HepG2 (cell line): ENCODE measurements at regions not wholly inside any gene's neighbourhood (a gene's known extent, or its start where the extent isn't known, plus 50 kb on each side); places are given as distances from the start of the nearest gene placed in this dataset.

Source experiments
- ATAC-seq: fragments of 200-7000 bp; cut with Tn5 transposase; 3 replicates; pipeline ENCODE4 v1.9.1; 2020; ENCODE audit warnings: mild to moderate bottlenecking, moderate library complexity
- BruUV-seq: library from RNA; stranded (reverse); fragments of 400-500 nt; replicated peaks from 2 replicates; lab custom pipeline; 2021; lab: Mats Ljungman, UMichigan
- CTCF ChIA-PET: fragments of 300-600 bp; formaldehyde crosslinking; extraction: SDS; loops from one replicate; lab custom pipeline; 2021; ENCODE audit warnings: low total read pairs, inconsistent platforms, low intra/inter-chr PET ratio; lab: Yijun Ruan, JAX
- POLR2A ChIA-PET: fragments of 350-600 bp; sonication (Branson Sonifier 250); formaldehyde crosslinking; loops from one replicate; lab custom pipeline; 2020; ENCODE audit warnings: antibody characterized with exemption, inconsistent platforms; lab: Yijun Ruan, JAX
- DNase-seq: peaks from one replicate; pipeline ENCODE4 v3.0.0-alpha.2; 2015; ENCODE audit warnings: low spot score
- FAIRE-seq: peaks from 3 replicates; lab custom pipeline; 2011; peaks lifted over from hg19 to GRCh38; lab: Jason Lieb, UNC
- H2AFZ ChIP-seq: one replicate; pipeline ENCODE4 v1.6.1; 2011; ENCODE audit warnings: low read length, inconsistent platforms
- H3K27ac ChIP-seq: fragments of 300-600 bp; 3 replicates; pipeline ENCODE4 v1.8.0; 2011; ENCODE audit warnings: mixed run types, mild to moderate bottlenecking, mixed read lengths, low read length, inconsistent platforms; ENCODE audit not compliant: insufficient read depth; ENCODE audit errors: extremely low read length
- H3K27me3 ChIP-seq, 2 experiments: fragments of 200-600 bp in 1 of 2; 2 replicates in 1 of 2; 3 replicates in 1 of 2; pipeline versions ENCODE4 v1.6.0 to v1.8.0; 2011; ENCODE audit warnings: low read length in 2 of 2, mild to moderate bottlenecking in 2 of 2, moderate library complexity in 2 of 2, inconsistent platforms in 1 of 2; ENCODE audit not compliant: insufficient read depth in 2 of 2, control insufficient read depth in 1 of 2
- H3K36me3 ChIP-seq, 2 experiments: fragments of 200-600 bp in 1 of 2; replicated peaks in 1 of 2; 2 replicates in 1 of 2; 3 replicates in 1 of 2; pipeline versions ENCODE4 v1.5.1 to v1.8.0; 2011; ENCODE audit warnings: low read length in 2 of 2, inconsistent platforms in 1 of 2; ENCODE audit not compliant: insufficient read depth in 2 of 2, control insufficient read depth in 1 of 2
- H3K4me1 ChIP-seq: 2 replicates; pipeline ENCODE4 v1.5.1; 2012; ENCODE audit warnings: low read length, inconsistent platforms; ENCODE audit not compliant: insufficient read depth
- H3K4me2 ChIP-seq: 2 replicates; pipeline ENCODE4 v1.6.0; 2011; ENCODE audit warnings: low read depth, low read length, inconsistent platforms
- H3K4me3 ChIP-seq, 3 experiments: fragments of 200-600 bp in 1 of 3; sonication (generic), shearing (Covaris generic) in 1 of 3; replicated peaks in 1 of 3; 2 replicates each; pipeline ENCODE4 v1.5.1; 2011 to 2016; ENCODE audit warnings: low read length in 3 of 3, inconsistent platforms in 2 of 3, low read depth in 2 of 3, mild to moderate bottlenecking in 2 of 3, control low read depth in 1 of 3, mixed read lengths in 1 of 3; ENCODE audit not compliant: insufficient read depth in 1 of 3
- H3K79me2 ChIP-seq: one replicate; pipeline ENCODE4 v1.6.1; 2011; ENCODE audit warnings: low read length, inconsistent platforms; ENCODE audit not compliant: insufficient read depth
- H3K9ac ChIP-seq: 2 replicates; pipeline ENCODE4 v1.6.0; 2011; ENCODE audit warnings: mild to moderate bottlenecking, low read depth, low read length, inconsistent platforms; ENCODE audit not compliant: insufficient read depth
- H3K9me3 ChIP-seq: 2 replicates; pipeline ENCODE4 v1.5.1; 2012; ENCODE audit warnings: mild to moderate bottlenecking, low read length
- H4K20me1 ChIP-seq: 2 replicates; pipeline ENCODE4 v1.6.0; 2011; ENCODE audit warnings: inconsistent platforms, mild to moderate bottlenecking, low read length, moderate library complexity; ENCODE audit not compliant: insufficient read depth
- LCORL ChIP-seq, 2 experiments: fragments of 450-650 bp in 1 of 2; sonication (generic) in 1 of 2; formaldehyde crosslinking in 1 of 2; IDR thresholded peaks; 2 replicates each; pipeline versions ENCODE4 v1.5.0 to v1.6.1; 2017 to 2020; ENCODE audit warnings: antibody characterized with exemption in 1 of 2, missing genetic modification reagents in 1 of 2
- RAD51 ChIP-seq: fragments of 450-650 bp; IDR thresholded peaks from 2 replicates; pipeline ENCODE4 v1.6.1; 2016; ENCODE audit warnings: borderline replicate concordance
- TBX3 ChIP-seq: fragments of 450-650 bp; IDR thresholded peaks from 2 replicates; pipeline ENCODE4 v1.6.1; 2017; ENCODE audit warnings: antibody characterized with exemption, mild to moderate bottlenecking, inconsistent platforms, borderline replicate concordance
- ZNF891 ChIP-seq: sonication (generic); formaldehyde crosslinking; IDR thresholded peaks from 2 replicates; pipeline ENCODE4 v1.5.0; 2020; ENCODE audit warnings: mild to moderate bottlenecking, missing genetic modification reagents
- WGBS: methylation state at CpG from one replicate; pipeline ENCODE4 v1.1.6; 2017; ENCODE audit warnings: low lambda C conversion rate; 5-methylcytosine and 5-hydroxymethylcytosine counted together
- in situ Hi-C: cut with HindIII; loops from 2 replicates; pipeline ENCODE4 v1.10.0; 2017; ENCODE audit warnings: low pct_unique_long_range_greater_than_20kb; ENCODE audit not compliant: extremely low pct_ligation_motif_present
- intact Hi-C: fragments of 100-400 bp; cut with micrococcal nuclease; formaldehyde crosslinking; loops from one replicate; pipeline ENCODE4 v1.10.0; 2022; ENCODE audit not compliant: unreplicated experiment

GRCh38 chr4:110676241-110676640 is 53.4 kb upstream of the PITX2 start:
- Histone ChIP-seq H2AFZ (no peak overlapping the region), H3K79me2 (no peaks in the 10 kb centered on the region), H3K4me2 (no peak overlapping the region), H3K9me3 (no peaks in the 10 kb centered on the region), H3K36me3 (no peaks in the 10 kb centered on the region), H3K27me3 (no peaks in the 10 kb centered on the region), H3K9ac (no peak overlapping the region), H3K27ac (no peak overlapping the region), H4K20me1 (no peaks in the 10 kb centered on the region), H3K4me1 (no peaks in the 10 kb centered on the region), H3K4me3 (no peak overlapping the region)
- TF ChIP-seq ZNF891 (CRISPR knock-in tag): no peak
- TF ChIP-seq TBX3: no peak
- in situ Hi-C loops (no loop called here), intact Hi-C loops (no loop called here)
- ChIA-PET POLR2A (no interaction called here), CTCF (no interaction called here)
- FAIRE-seq (no peak), ATAC-seq (no peak), DNase-seq (no peak)
- no TSS peak for BruUV-seq

- Histone ChIP-seq H3K4me1 (no peaks in the 10 kb centered on the region), H3K27ac (no peak overlapping the region), H3K36me3 (no peaks in the 10 kb centered on the region), H3K9me3 (no peaks in the 10 kb centered on the region), H2AFZ (no peak overlapping the region), H3K4me2 (no peak overlapping the region), H3K27me3 (no peaks in the 10 kb centered on the region), H4K20me1 (no peaks in the 10 kb centered on the region), H3K79me2 (no peaks in the 10 kb centered on the region), H3K9ac (no peak overlapping the region), H3K4me3 (no peak overlapping the region)
- intact Hi-C loops (no loop called here), in situ Hi-C loops (no loop called here)
- no peak for TF ChIP-seq RAD51
- peak; percentile 76 for TF ChIP-seq LCORL (IDR thresholded peaks at IDR 0.05)
- TF ChIP-seq LCORL (CRISPR knock-in tag; IDR thresholded peaks at IDR 0.05): no peak
- no TSS peak for BruUV-seq
- 0% methylated on average over 1 of the region's 1 CpG for WGBS
- CTCF ChIA-PET: no interaction called here
- DNase-seq (no peak), ATAC-seq (no peak), FAIRE-seq (no peak)
- POLR2A ChIA-PET: no interaction called here
Observed at GRCh38 chr4:110678517-110679227, 55.8 kb upstream of the PITX2 start.
